GM12878 (cell line): ENCODE measurements at regions not wholly inside any gene's neighbourhood (a gene's known extent, or its start where the extent isn't known, plus 50 kb on each side); places are given as distances from the start of the nearest gene placed in this dataset.

ENCODE experiments used
- ATAC-seq: fragments of 200-7000 bp; cut with Tn5 transposase; 3 replicates; pipeline ENCODE4 v1.9.1; 2020; ENCODE audit warnings: mild to moderate bottlenecking, moderate library complexity
- BruUV-seq: library from RNA; stranded (reverse); fragments of 400-500 nt; replicated peaks from 2 replicates; lab custom pipeline; 2021; lab: Mats Ljungman, UMichigan
- CTCF ChIA-PET: fragments of 300-600 bp; sonication (Branson Sonifier 250); formaldehyde crosslinking; extraction: SDS; loops from one replicate; lab custom pipeline; 2021; ENCODE audit warnings: inconsistent platforms; lab: Yijun Ruan, JAX
- POLR2A ChIA-PET: fragments of 350-600 bp; formaldehyde crosslinking; extraction: SDS; loops from one replicate; lab custom pipeline; 2021; ENCODE audit warnings: inconsistent platforms; lab: Charles Lee
- RAD21 ChIA-PET: fragments of 300-600 bp; sonication (Branson Sonifier 250); formaldehyde crosslinking; loops from one replicate; lab custom pipeline; 2023; ENCODE audit warnings: antibody characterized with exemption; ENCODE audit not compliant: unreplicated experiment; lab: Charles Lee
- SMC1A ChIA-PET: fragments of 300-600 bp; sonication (Branson Sonifier 250); formaldehyde crosslinking; loops from one replicate; lab custom pipeline; 2023; ENCODE audit not compliant: unreplicated experiment, uncharacterized antibody; lab: Charles Lee
- DNase-seq: peaks from one replicate; pipeline ENCODE4 v3.0.0-alpha.2; 2011; ENCODE audit warnings: low read depth, low spot score
- FAIRE-seq: peaks from 3 replicates; lab custom pipeline; 2011; peaks lifted over from hg19 to GRCh38; lab: Jason Lieb, UNC
- H2AFZ ChIP-seq: 2 replicates; pipeline ENCODE4 v1.6.0; 2011; ENCODE audit warnings: low read depth, low read length, control low read depth; ENCODE audit not compliant: control insufficient read depth
- H3K27ac ChIP-seq: 2 replicates; pipeline ENCODE4 v1.5.1; 2011; ENCODE audit warnings: control low read depth; ENCODE audit not compliant: control insufficient read depth, insufficient read depth
- H3K27me3 ChIP-seq, 2 experiments: replicated peaks in 1 of 2; 2 replicates each; pipeline versions ENCODE4 v1.6.0 to v1.6.1; 2011; ENCODE audit warnings: low read length in 1 of 2; ENCODE audit not compliant: control insufficient read depth in 2 of 2, insufficient read depth in 2 of 2
- H3K36me3 ChIP-seq, 2 experiments: 2 replicates each; pipeline ENCODE4 v1.5.1; 2011; ENCODE audit warnings: low read length in 1 of 2; ENCODE audit not compliant: control insufficient read depth in 2 of 2, insufficient read depth in 2 of 2
- H3K4me1 ChIP-seq: 2 replicates; pipeline ENCODE4 v1.6.1; 2011; ENCODE audit warnings: mild to moderate bottlenecking, low read length, moderate library complexity, mixed read lengths; ENCODE audit not compliant: control insufficient read depth, insufficient read depth
- H3K4me2 ChIP-seq: 2 replicates; pipeline ENCODE4 v1.6.0; 2011; ENCODE audit warnings: control low read depth; ENCODE audit not compliant: control insufficient read depth, insufficient read depth
- H3K4me3 ChIP-seq: fragments of 200-600 bp; sonication (generic); 2 replicates; pipeline ENCODE4 v1.5.1; 2016
- H3K79me2 ChIP-seq: 2 replicates; pipeline ENCODE4 v1.6.0; 2011; ENCODE audit warnings: low read length; ENCODE audit not compliant: control insufficient read depth, insufficient read depth
- H3K9ac ChIP-seq: 2 replicates; pipeline ENCODE4 v1.8.0; 2011; ENCODE audit warnings: low read length, control low read depth, mixed read lengths; ENCODE audit not compliant: control insufficient read depth, insufficient read depth
- H3K9me3 ChIP-seq: replicated peaks from 3 replicates; pipeline ENCODE4 v1.5.1; 2011; ENCODE audit warnings: mild to moderate bottlenecking, low read length; ENCODE audit not compliant: control insufficient read depth, insufficient read depth
- H4K20me1 ChIP-seq: 2 replicates; pipeline ENCODE4 v1.6.0; 2011; ENCODE audit not compliant: control insufficient read depth, insufficient read depth
- BRCA1 ChIP-seq: IDR thresholded peaks from 2 replicates; pipeline ENCODE4 v1.6.1; 2011; ENCODE audit warnings: low read depth, low read length, improper control_type of control experiment
- EP300 ChIP-seq, 2 experiments: fragments of 150-350 bp in 1 of 2; IDR thresholded peaks; 2 replicates each; pipeline ENCODE4 v1.6.1; 2011 to 2012; ENCODE audit warnings: low read depth in 2 of 2, low read length in 2 of 2, borderline replicate concordance in 1 of 2, improper control_type of control experiment in 1 of 2, inconsistent platforms in 1 of 2; ENCODE audit not compliant: control insufficient read depth in 1 of 2
- GABPA ChIP-seq: IDR thresholded peaks from 2 replicates; pipeline ENCODE4 v1.6.1; 2014; ENCODE audit warnings: antibody characterized with exemption, low read depth, mild to moderate bottlenecking, inconsistent platforms
- GATAD2B ChIP-seq: fragments of 450-650 bp; conservative IDR thresholded peaks from 2 replicates; pipeline ENCODE4 v1.6.1; 2017; ENCODE audit warnings: low read depth, mild to moderate bottlenecking, moderate library complexity
- HDGF ChIP-seq: fragments of 450-650 bp; IDR thresholded peaks from 2 replicates; pipeline ENCODE4 v1.6.1; 2016; ENCODE audit warnings: antibody characterized with exemption
- MYB ChIP-seq: fragments of 150-350 bp; IDR thresholded peaks from 2 replicates; pipeline ENCODE4 v1.6.1; 2014; ENCODE audit warnings: mild to moderate bottlenecking, low read depth, low read length, borderline replicate concordance
- NR2F1 ChIP-seq: fragments of 450-650 bp; conservative IDR thresholded peaks from 2 replicates; pipeline ENCODE4 v1.6.1; 2017; ENCODE audit warnings: mild to moderate bottlenecking
- RUNX3 ChIP-seq: IDR thresholded peaks from 2 replicates; pipeline ENCODE4 v1.6.1; 2012; ENCODE audit warnings: low read length, inconsistent platforms
- SP1 ChIP-seq: IDR thresholded peaks from one replicate; pipeline ENCODE4 v1.6.1; 2011; ENCODE audit warnings: low read depth, low read length
- ZNF207 ChIP-seq: fragments of 450-650 bp; IDR thresholded peaks from 2 replicates; pipeline ENCODE4 v1.6.1; 2014; ENCODE audit warnings: antibody characterized with exemption, mild to moderate bottlenecking, borderline replicate concordance
- ZNF274 ChIP-seq: IDR thresholded peaks from one replicate; pipeline ENCODE4 v1.8.0; 2011; ENCODE audit not compliant: insufficient read length, insufficient read depth
- ZNF622 ChIP-seq: fragments of 450-650 bp; IDR thresholded peaks from 2 replicates; pipeline ENCODE4 v1.6.1; 2017; ENCODE audit warnings: mild to moderate bottlenecking, inconsistent platforms
- WGBS: methylation state at CpG from one replicate; pipeline ENCODE4 v1.1.6; 2016; ENCODE audit warnings: low lambda C conversion rate; ENCODE audit not compliant: insufficient replicate concordance, insufficient coverage; ENCODE audit errors: missing lambda C conversion rate; 5-methylcytosine and 5-hydroxymethylcytosine counted together
- in situ Hi-C: fragments of 300-500 bp; cut with MboI; formaldehyde crosslinking; loops from 9 replicates; pipeline ENCODE4 v1.14.3; 2018; ENCODE audit warnings: mixed read lengths
- intact Hi-C: fragments of 100-400 bp; cut with micrococcal nuclease; formaldehyde crosslinking; loops from one replicate; pipeline ENCODE4 v1.14.2; 2022; ENCODE audit not compliant: unreplicated experiment
- TF ChIP-seq, protein P1 (sequence below): IDR thresholded peaks from 2 replicates; pipeline ENCODE4 v1.6.1; 2012; ENCODE audit warnings: mild to moderate bottlenecking, low read depth, low read length
- TF ChIP-seq, protein P2 (sequence below): fragments of 450-650 bp; IDR thresholded peaks from 2 replicates; pipeline ENCODE4 v1.6.1; 2017; ENCODE audit warnings: mild to moderate bottlenecking, moderate library complexity

DNA sequence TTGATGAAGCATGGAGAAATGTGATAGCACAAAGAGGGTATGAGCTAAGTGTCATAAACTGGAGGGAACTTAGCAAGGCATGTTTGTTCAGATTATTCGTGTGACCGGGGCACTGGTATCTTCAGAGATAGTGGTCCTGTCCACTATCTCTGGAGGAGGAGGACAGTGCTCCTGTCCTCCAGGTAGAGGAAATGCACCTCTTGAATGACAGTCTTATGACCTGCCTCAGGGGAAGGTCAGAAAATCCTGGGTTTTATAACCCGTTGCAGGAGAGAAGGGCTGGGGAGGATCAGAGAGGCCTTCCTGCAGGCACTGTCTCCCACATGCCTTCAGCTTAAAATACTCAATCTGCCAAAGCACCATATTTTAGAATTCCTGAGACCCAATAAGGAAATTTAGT lies 213.5 kb upstream of the UBL3 start:
- H4K20me1 ChIP-seq, result no peaks in the 10 kb centered on the region
- CTCF ChIA-PET, result interaction anchor here (1.5 kb wide), 1 partner anchor 51 kb away, joined by 4 read pairs; no protein-coding TSS in a partner anchor
- H3K4me3 ChIP-seq, result no peak overlapping the region
- no TSS peak for BruUV-seq
- H3K9ac ChIP-seq, result no peak overlapping the region
- H2AFZ ChIP-seq, result no peak overlapping the region
- intact Hi-C loops, result no loop called here
- H3K79me2 ChIP-seq, result no peaks in the 10 kb centered on the region
- POLR2A ChIA-PET, result no interaction called here
- ATAC-seq, result no peak
- 82% methylated on average over 3 of the region's 3 CpGs for WGBS
- H3K27me3 ChIP-seq, result no peaks in the 10 kb centered on the region; a peak in 1 of 4 replicates
- in situ Hi-C loops, result no loop called here
- FAIRE-seq, result no peak
- H3K27ac ChIP-seq, result no peak overlapping the region
- no peaks in the 10 kb centered on the region for H3K36me3 ChIP-seq
- no peaks in the 10 kb centered on the region for H3K4me1 ChIP-seq
- DNase-seq, result no peak
- RAD21 ChIA-PET, result no interaction called here
- no peak overlapping the region for H3K4me2 ChIP-seq
- no peaks in the 10 kb centered on the region; the same call in 2 of the 3 replicates for H3K9me3 ChIP-seq
- SMC1A ChIA-PET, result interaction anchor here (0.6 kb wide), 1 partner anchor 570 kb away, joined by 3 read pairs; no protein-coding TSS in a partner anchor
- TF ChIP-seq ZNF274 (no peak), NR2F1 (no peak), MYB (no peak), GATAD2B (no peak), RUNX3 (no peak), HDGF (no peak), BRCA1 (no peak), ZNF622 (no peak), EP300 (IDR thresholded peaks at IDR 0.05; ENCODE audit: borderline replicate concordance in 1 of 2, control insufficient read depth in 1 of 2, low read depth in 2 of 2, low read length in 2 of 2) (no peak), GABPA (no peak), SP1 (no peak), ZNF207 (no peak)
- TF ChIP-seq, protein P1, sequence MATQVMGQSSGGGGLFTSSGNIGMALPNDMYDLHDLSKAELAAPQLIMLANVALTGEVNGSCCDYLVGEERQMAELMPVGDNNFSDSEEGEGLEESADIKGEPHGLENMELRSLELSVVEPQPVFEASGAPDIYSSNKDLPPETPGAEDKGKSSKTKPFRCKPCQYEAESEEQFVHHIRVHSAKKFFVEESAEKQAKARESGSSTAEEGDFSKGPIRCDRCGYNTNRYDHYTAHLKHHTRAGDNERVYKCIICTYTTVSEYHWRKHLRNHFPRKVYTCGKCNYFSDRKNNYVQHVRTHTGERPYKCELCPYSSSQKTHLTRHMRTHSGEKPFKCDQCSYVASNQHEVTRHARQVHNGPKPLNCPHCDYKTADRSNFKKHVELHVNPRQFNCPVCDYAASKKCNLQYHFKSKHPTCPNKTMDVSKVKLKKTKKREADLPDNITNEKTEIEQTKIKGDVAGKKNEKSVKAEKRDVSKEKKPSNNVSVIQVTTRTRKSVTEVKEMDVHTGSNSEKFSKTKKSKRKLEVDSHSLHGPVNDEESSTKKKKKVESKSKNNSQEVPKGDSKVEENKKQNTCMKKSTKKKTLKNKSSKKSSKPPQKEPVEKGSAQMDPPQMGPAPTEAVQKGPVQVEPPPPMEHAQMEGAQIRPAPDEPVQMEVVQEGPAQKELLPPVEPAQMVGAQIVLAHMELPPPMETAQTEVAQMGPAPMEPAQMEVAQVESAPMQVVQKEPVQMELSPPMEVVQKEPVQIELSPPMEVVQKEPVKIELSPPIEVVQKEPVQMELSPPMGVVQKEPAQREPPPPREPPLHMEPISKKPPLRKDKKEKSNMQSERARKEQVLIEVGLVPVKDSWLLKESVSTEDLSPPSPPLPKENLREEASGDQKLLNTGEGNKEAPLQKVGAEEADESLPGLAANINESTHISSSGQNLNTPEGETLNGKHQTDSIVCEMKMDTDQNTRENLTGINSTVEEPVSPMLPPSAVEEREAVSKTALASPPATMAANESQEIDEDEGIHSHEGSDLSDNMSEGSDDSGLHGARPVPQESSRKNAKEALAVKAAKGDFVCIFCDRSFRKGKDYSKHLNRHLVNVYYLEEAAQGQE, result no peak
- TF ChIP-seq, protein P2, sequence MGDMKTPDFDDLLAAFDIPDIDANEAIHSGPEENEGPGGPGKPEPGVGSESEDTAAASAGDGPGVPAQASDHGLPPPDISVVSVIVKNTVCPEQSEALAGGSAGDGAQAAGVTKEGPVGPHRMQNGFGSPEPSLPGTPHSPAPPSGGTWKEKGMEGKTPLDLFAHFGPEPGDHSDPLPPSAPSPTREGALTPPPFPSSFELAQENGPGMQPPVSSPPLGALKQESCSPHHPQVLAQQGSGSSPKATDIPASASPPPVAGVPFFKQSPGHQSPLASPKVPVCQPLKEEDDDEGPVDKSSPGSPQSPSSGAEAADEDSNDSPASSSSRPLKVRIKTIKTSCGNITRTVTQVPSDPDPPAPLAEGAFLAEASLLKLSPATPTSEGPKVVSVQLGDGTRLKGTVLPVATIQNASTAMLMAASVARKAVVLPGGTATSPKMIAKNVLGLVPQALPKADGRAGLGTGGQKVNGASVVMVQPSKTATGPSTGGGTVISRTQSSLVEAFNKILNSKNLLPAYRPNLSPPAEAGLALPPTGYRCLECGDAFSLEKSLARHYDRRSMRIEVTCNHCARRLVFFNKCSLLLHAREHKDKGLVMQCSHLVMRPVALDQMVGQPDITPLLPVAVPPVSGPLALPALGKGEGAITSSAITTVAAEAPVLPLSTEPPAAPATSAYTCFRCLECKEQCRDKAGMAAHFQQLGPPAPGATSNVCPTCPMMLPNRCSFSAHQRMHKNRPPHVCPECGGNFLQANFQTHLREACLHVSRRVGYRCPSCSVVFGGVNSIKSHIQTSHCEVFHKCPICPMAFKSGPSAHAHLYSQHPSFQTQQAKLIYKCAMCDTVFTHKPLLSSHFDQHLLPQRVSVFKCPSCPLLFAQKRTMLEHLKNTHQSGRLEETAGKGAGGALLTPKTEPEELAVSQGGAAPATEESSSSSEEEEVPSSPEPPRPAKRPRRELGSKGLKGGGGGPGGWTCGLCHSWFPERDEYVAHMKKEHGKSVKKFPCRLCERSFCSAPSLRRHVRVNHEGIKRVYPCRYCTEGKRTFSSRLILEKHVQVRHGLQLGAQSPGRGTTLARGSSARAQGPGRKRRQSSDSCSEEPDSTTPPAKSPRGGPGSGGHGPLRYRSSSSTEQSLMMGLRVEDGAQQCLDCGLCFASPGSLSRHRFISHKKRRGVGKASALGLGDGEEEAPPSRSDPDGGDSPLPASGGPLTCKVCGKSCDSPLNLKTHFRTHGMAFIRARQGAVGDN, result no peak
